Activated T-helper 1 cell treated with anti-CD3 and anti-CD28 coated beads, Interleukin-12 subunit alpha, Interleukin-12 subunit beta, Interleukin-2, Interleukin-4 antibody, amounts not matched to agents 30 ng/mL and 10 ng/mL and 1 ng/mL, durations not matched to agents 14 hours and 24 hours and 36 hours (primary cell): ENCODE measurements at regions not wholly inside any gene's neighbourhood (a gene's known extent, or its start where the extent isn't known, plus 50 kb on each side); places are given as distances from the start of the nearest gene placed in this dataset.

Experiments used
- DNase-seq: peaks from one replicate; pipeline ENCODE4 v3.0.0; 2021; ENCODE audit warnings: low spot score
- H3K27ac Mint-ChIP-seq: one replicate; pipeline ENCODE4 v1.8.0; 2021; ENCODE audit warnings: mild to moderate bottlenecking, mixed read lengths
- H3K27me3 Mint-ChIP-seq: one replicate; pipeline ENCODE4 v1.8.0; 2022; ENCODE audit warnings: mild to moderate bottlenecking, moderate library complexity, mixed read lengths; ENCODE audit not compliant: insufficient read depth
- H3K36me3 Mint-ChIP-seq: one replicate; pipeline ENCODE4 v1.8.0; 2021; ENCODE audit warnings: low read depth, mixed read lengths
- H3K4me1 Mint-ChIP-seq: one replicate; pipeline ENCODE4 v1.8.0; 2021; ENCODE audit warnings: low read depth, mixed read lengths
- H3K4me3 Mint-ChIP-seq: one replicate; pipeline ENCODE4 v1.8.0; 2021; ENCODE audit warnings: mild to moderate bottlenecking, moderate library complexity, mixed read lengths
- H3K9me3 Mint-ChIP-seq: one replicate; pipeline ENCODE4 v1.8.0; 2021; ENCODE audit warnings: mixed read lengths
- intact Hi-C: fragments of 100-400 bp; cut with micrococcal nuclease; formaldehyde crosslinking; loops from one replicate; pipeline ENCODE4 v1.15.1; 2024

GRCh38 chr16:72677662-72678447 is 370.1 kb downstream of the ZFHX3 start:
- no peaks in the 10 kb centered on the region for H3K4me1 Mint-ChIP-seq
- no peaks in the 10 kb centered on the region for H3K36me3 Mint-ChIP-seq
- H3K27ac Mint-ChIP-seq = no peak overlapping the region
- H3K27me3 Mint-ChIP-seq = no peaks in the 10 kb centered on the region
- H3K4me3 Mint-ChIP-seq = no peak overlapping the region
- peaks cover 5% of the 10 kb centered on the region for H3K9me3 Mint-ChIP-seq
- intact Hi-C loops = no loop called here
- no peak for DNase-seq

- DNase-seq = no peak
- H3K36me3 Mint-ChIP-seq = peaks cover 2% of the 10 kb centered on the region
- no peaks in the 10 kb centered on the region for H3K4me1 Mint-ChIP-seq
- H3K27ac Mint-ChIP-seq = no peak overlapping the region
- peaks cover 13% of the 10 kb centered on the region for H3K9me3 Mint-ChIP-seq
- intact Hi-C loops = no loop called here
- no peaks in the 10 kb centered on the region for H3K27me3 Mint-ChIP-seq
- no peak overlapping the region for H3K4me3 Mint-ChIP-seq
Observed at GRCh38 chr16:72673118-72673517, 374.8 kb downstream of the ZFHX3 start.

- Mint-ChIP-seq H3K9me3 (no peaks in the 10 kb centered on the region), H3K27ac (no peak overlapping the region), H3K27me3 (peaks cover 3% of the 10 kb centered on the region), H3K4me3 (no peak overlapping the region), H3K4me1 (peaks cover 38% of the 10 kb centered on the region), H3K36me3 (peaks cover 2% of the 10 kb centered on the region)
- intact Hi-C loops = loop anchor here (5.0 to 10.0 kb wide), 5 partner anchors 389 to 1701 kb away; partner anchors contain the start of genes CMTR2, PHLPP2 and ZNF23
- DNase-seq = no peak
Observed at GRCh38 chr16:72666267-72666666, 381.7 kb downstream of the ZFHX3 start.

- Mint-ChIP-seq H3K9me3 (no peaks in the 10 kb centered on the region), H3K27me3 (peaks cover 3% of the 10 kb centered on the region), H3K27ac (no peak overlapping the region), H3K4me3 (peak overlapping the region; percentile 99), H3K36me3 (peaks cover 2% of the 10 kb centered on the region), H3K4me1 (peaks cover 38% of the 10 kb centered on the region)
- intact Hi-C loops = loop anchor here (1.0 to 10.0 kb wide), 9 partner anchors 122 to 1702 kb away; partner anchors contain the start of genes CMTR2, DHODH, DHX38 and PHLPP2
- DNase-seq = no peak
Observed at GRCh38 chr16:72665701-72666100, 382.2 kb downstream of the ZFHX3 start.

- Mint-ChIP-seq H3K4me1 (peaks cover 38% of the 10 kb centered on the region), H3K4me3 (peak overlapping the region; percentile 99), H3K9me3 (no peaks in the 10 kb centered on the region), H3K36me3 (peaks cover 2% of the 10 kb centered on the region), H3K27me3 (peaks cover 3% of the 10 kb centered on the region), H3K27ac (peak overlapping the region; percentile 96)
- DNase-seq = peak; percentile 91
- intact Hi-C loops = loop anchor here (1.0 to 10.0 kb wide), 9 partner anchors 123 to 1703 kb away; partner anchors contain the start of genes CMTR2, DHODH, DHX38 and PHLPP2
Observed at GRCh38 chr16:72664509-72665408, 383.2 kb downstream of the ZFHX3 start.

GRCh38 chr16:72664056-72664508 is 383.8 kb downstream of the ZFHX3 start:
- DNase-seq = no peak
- Mint-ChIP-seq H3K27ac (peak overlapping the region; percentile 96), H3K27me3 (peaks cover 3% of the 10 kb centered on the region), H3K36me3 (peaks cover under 1% of the 10 kb centered on the region), H3K4me1 (peaks cover 43% of the 10 kb centered on the region), H3K4me3 (peak overlapping the region; percentile 99), H3K9me3 (no peaks in the 10 kb centered on the region)
- intact Hi-C loops = loop anchor here (2.0 to 10.0 kb wide), 5 partner anchors 189 to 1199 kb away; partner anchors contain the start of genes DHODH, PHLPP2 and ZNF23

GRCh38 chr16:72658888-72659717 is 388.8 kb downstream of the ZFHX3 start:
- Mint-ChIP-seq H3K36me3 (no peaks in the 10 kb centered on the region), H3K4me1 (peaks cover 43% of the 10 kb centered on the region), H3K27me3 (no peaks in the 10 kb centered on the region), H3K9me3 (no peaks in the 10 kb centered on the region), H3K27ac (no peak overlapping the region), H3K4me3 (no peak overlapping the region)
- intact Hi-C loops = no loop called here
- no peak for DNase-seq

- intact Hi-C loops = no loop called here
Observed at GRCh38 chr16:72657791-72658190, 390.1 kb downstream of the ZFHX3 start.

GRCh38 chr16:72657164-72657563 is 390.8 kb downstream of the ZFHX3 start:
- H3K9me3 Mint-ChIP-seq = peaks cover 8% of the 10 kb centered on the region
- H3K36me3 Mint-ChIP-seq = no peaks in the 10 kb centered on the region
- DNase-seq = no peak
- H3K27ac Mint-ChIP-seq = no peak overlapping the region
- intact Hi-C loops = no loop called here
- H3K27me3 Mint-ChIP-seq = no peaks in the 10 kb centered on the region
- no peak overlapping the region for H3K4me3 Mint-ChIP-seq
- H3K4me1 Mint-ChIP-seq = peaks cover 33% of the 10 kb centered on the region

More at GRCh38 chr16:72657791-72658190, 390.1 kb downstream of the ZFHX3 start:
- no peak for DNase-seq
- Mint-ChIP-seq H3K27me3 (no peaks in the 10 kb centered on the region), H3K36me3 (no peaks in the 10 kb centered on the region), H3K4me1 (peaks cover 37% of the 10 kb centered on the region), H3K27ac (no peak overlapping the region), H3K9me3 (peaks cover 2% of the 10 kb centered on the region), H3K4me3 (no peak overlapping the region)

GRCh38 chr16:72654535-72654934 is 393.4 kb downstream of the ZFHX3 start:
- H3K27ac Mint-ChIP-seq = no peak overlapping the region
- intact Hi-C loops = no loop called here
- H3K4me3 Mint-ChIP-seq = no peak overlapping the region
- no peaks in the 10 kb centered on the region for H3K36me3 Mint-ChIP-seq
- DNase-seq = no peak
- H3K4me1 Mint-ChIP-seq = peaks cover 24% of the 10 kb centered on the region
- H3K27me3 Mint-ChIP-seq = no peaks in the 10 kb centered on the region
- H3K9me3 Mint-ChIP-seq = peaks cover 10% of the 10 kb centered on the region

- no peaks in the 10 kb centered on the region for H3K36me3 Mint-ChIP-seq
- H3K9me3 Mint-ChIP-seq = peaks cover 10% of the 10 kb centered on the region
- no peak overlapping the region for H3K4me3 Mint-ChIP-seq
Observed at GRCh38 chr16:72649254-72649944, 398.5 kb downstream of the ZFHX3 start.

GRCh38 chr16:72646615-72647014 is 401.3 kb downstream of the ZFHX3 start:
- DNase-seq = no peak
- Mint-ChIP-seq H3K4me3 (no peak overlapping the region), H3K27ac (no peak overlapping the region), H3K9me3 (no peaks in the 10 kb centered on the region), H3K4me1 (no peaks in the 10 kb centered on the region), H3K27me3 (no peaks in the 10 kb centered on the region), H3K36me3 (peaks cover 1% of the 10 kb centered on the region)
- intact Hi-C loops = no loop called here

More at GRCh38 chr16:72649254-72649944, 398.5 kb downstream of the ZFHX3 start:
- Mint-ChIP-seq H3K27ac (no peak overlapping the region), H3K4me1 (no peaks in the 10 kb centered on the region), H3K27me3 (no peaks in the 10 kb centered on the region)
- intact Hi-C loops = no loop called here
- DNase-seq = no peak
